H1 (cell line): ENCODE measurements at regions not wholly inside any gene's neighbourhood (a gene's known extent, or its start where the extent isn't known, plus 50 kb on each side); places are given as distances from the start of the nearest gene placed in this dataset.

Source experiments
- CTCF ChIA-PET: fragments of 300-600 bp; sonication (Branson Sonifier 250); formaldehyde crosslinking; loops from one replicate; lab custom pipeline; 2021; ENCODE audit not compliant: partially characterized antibody; lab: Charles Lee
- POLR2A ChIA-PET: fragments of 300-600 bp; sonication (Branson Sonifier 250); formaldehyde crosslinking; loops from one replicate; lab custom pipeline; 2021; ENCODE audit warnings: inconsistent platforms; ENCODE audit not compliant: partially characterized antibody; lab: Charles Lee
- DNase-seq, 2 experiments: peaks; one replicate each; pipeline versions ENCODE4 v3.0.0 to v3.0.0-alpha.2; 2010 to 2022; ENCODE audit warnings: low spot score in 2 of 2, low read depth in 1 of 2, mixed read lengths in 1 of 2
- FAIRE-seq: peaks from 2 replicates; lab custom pipeline; 2011; peaks lifted over from hg19 to GRCh38; lab: Jason Lieb, UNC
- H2AFZ ChIP-seq: 2 replicates; pipeline ENCODE4 v1.8.1; 2012; ENCODE audit warnings: low read length, inconsistent platforms
- H2AK5ac ChIP-seq: 2 replicates; pipeline ENCODE4 v1.6.1; 2013; ENCODE audit warnings: low read depth, low read length
- H2BK120ac ChIP-seq: replicated peaks from 2 replicates; pipeline ENCODE3; 2013; ENCODE audit warnings: low read depth, low read length, inconsistent platforms
- H2BK12ac ChIP-seq: 2 replicates; pipeline ENCODE4 v1.6.1; 2013; ENCODE audit warnings: low read depth, low read length
- H2BK15ac ChIP-seq: 2 replicates; pipeline ENCODE4 v1.6.1; 2013; ENCODE audit warnings: low read length
- H2BK20ac ChIP-seq: 2 replicates; pipeline ENCODE4 v1.6.1; 2013; ENCODE audit warnings: low read length
- H2BK5ac ChIP-seq: 2 replicates; pipeline ENCODE4 v1.6.1; 2013; ENCODE audit warnings: low read depth, low read length
- H3K14ac ChIP-seq: 2 replicates; pipeline ENCODE4 v1.6.1; 2013; ENCODE audit warnings: inconsistent platforms; ENCODE audit not compliant: insufficient read length
- H3K18ac ChIP-seq: 2 replicates; pipeline ENCODE4 v1.6.1; 2013; ENCODE audit warnings: low read length; ENCODE audit errors: extremely low read depth
- H3K23ac ChIP-seq: 2 replicates; pipeline ENCODE4 v1.6.1; 2013; ENCODE audit warnings: inconsistent platforms; ENCODE audit not compliant: insufficient read length
- H3K23me2 ChIP-seq: 2 replicates; pipeline ENCODE4 v1.6.1; 2013; ENCODE audit warnings: low read depth, low read length
- H3K27ac ChIP-seq: 2 replicates; pipeline ENCODE4 v1.6.1; 2011; ENCODE audit warnings: low read depth, low read length, inconsistent platforms
- H3K27me3 ChIP-seq, 4 experiments: replicated peaks in 1 of 4; 1 replicate in 1 of 4; 2 replicates in 3 of 4; pipeline versions ENCODE4 v1.6.1 to v1.8.1; 2011 to 2013; ENCODE audit warnings: low read length in 3 of 4, mild to moderate bottlenecking in 3 of 4, inconsistent platforms in 2 of 4, mixed read lengths in 2 of 4, moderate library complexity in 1 of 4; ENCODE audit not compliant: control insufficient read depth in 3 of 4, insufficient read depth in 3 of 4; ENCODE audit errors: extremely low read depth in 1 of 4
- H3K36me3 ChIP-seq, 4 experiments: 2 replicates each; pipeline versions ENCODE4 v1.6.1 to v1.8.1; 2011 to 2013; ENCODE audit warnings: mild to moderate bottlenecking in 4 of 4, low read length in 3 of 4, moderate library complexity in 2 of 4, control low read depth in 1 of 4, inconsistent platforms in 1 of 4; ENCODE audit not compliant: insufficient read depth in 4 of 4, control insufficient read depth in 2 of 4
- H3K4ac ChIP-seq: replicated peaks from 2 replicates; pipeline ENCODE3; 2013; ENCODE audit warnings: low read length, low read depth, mixed read lengths, inconsistent platforms; ENCODE audit not compliant: insufficient read length
- H3K4me1 ChIP-seq, 4 experiments: replicated peaks in 1 of 4; 1 replicate in 1 of 4; 2 replicates in 3 of 4; pipeline versions ENCODE4 v1.6.1 to v1.8.1; 2011 to 2013; ENCODE audit warnings: low read length in 3 of 4, inconsistent platforms in 2 of 4, mixed read lengths in 1 of 4; ENCODE audit not compliant: insufficient read depth in 4 of 4, control insufficient read depth in 3 of 4
- H3K4me2 ChIP-seq, 2 experiments: 2 replicates each; pipeline versions ENCODE4 v1.6.1 to v1.8.1; 2011 to 2013; ENCODE audit warnings: low read depth in 2 of 2, low read length in 2 of 2, control low read depth in 1 of 2, inconsistent platforms in 1 of 2, mild to moderate bottlenecking in 1 of 2; ENCODE audit not compliant: insufficient read depth in 1 of 2
- H3K4me3 ChIP-seq, 4 experiments: fragments of 200-600, 300-600 bp in 1 of 4; sonication (generic), shearing (Covaris generic), sonication (Bioruptor Twin) in 1 of 4; 2 replicates each; pipeline versions ENCODE4 v1.5.1 to v1.8.1; 2011 to 2016; ENCODE audit warnings: low read length in 4 of 4, low read depth in 3 of 4, control low read depth in 2 of 4, inconsistent platforms in 2 of 4, mild to moderate bottlenecking in 2 of 4, mixed read lengths in 1 of 4, moderate library complexity in 1 of 4; ENCODE audit not compliant: insufficient read depth in 2 of 4; ENCODE audit errors: extremely low read depth in 1 of 4
- H3K56ac ChIP-seq: replicated peaks from 2 replicates; pipeline ENCODE3; 2013; ENCODE audit warnings: low read depth, mild to moderate bottlenecking, mixed read lengths, low read length, inconsistent platforms; ENCODE audit not compliant: insufficient read length
- H3K79me1 ChIP-seq: 2 replicates; pipeline ENCODE4 v1.6.1; 2013; ENCODE audit warnings: low read depth, low read length, control low read depth
- H3K79me2 ChIP-seq, 2 experiments: 2 replicates each; pipeline versions ENCODE4 v1.6.1 to v1.8.1; 2012 to 2013; ENCODE audit warnings: low read length in 2 of 2, mild to moderate bottlenecking in 2 of 2, inconsistent platforms in 1 of 2; ENCODE audit not compliant: insufficient read depth in 2 of 2, control insufficient read depth in 1 of 2
- H3K9ac ChIP-seq, 4 experiments: replicated peaks in 1 of 4; 1 replicate in 1 of 4; 2 replicates in 3 of 4; pipeline versions ENCODE4 v1.6.1 to v1.8.1; 2011 to 2013; ENCODE audit warnings: low read depth in 3 of 4, low read length in 3 of 4, control low read depth in 2 of 4, mild to moderate bottlenecking in 2 of 4, moderate library complexity in 2 of 4, inconsistent platforms in 1 of 4; ENCODE audit errors: extremely low read depth in 1 of 4
- H3K9me3 ChIP-seq, 2 experiments: 2 replicates each; pipeline versions ENCODE4 v1.6.1 to v1.8.1; 2012 to 2013; ENCODE audit warnings: mild to moderate bottlenecking in 2 of 2, moderate library complexity in 2 of 2, control low read depth in 1 of 2, inconsistent platforms in 1 of 2, low read depth in 1 of 2, low read length in 1 of 2, mixed read lengths in 1 of 2; ENCODE audit not compliant: insufficient read depth in 2 of 2
- H4K20me1 ChIP-seq, 2 experiments: replicated peaks in 1 of 2; 2 replicates each; pipeline versions ENCODE3 to v1.8.1; 2011 to 2013; ENCODE audit warnings: inconsistent platforms in 2 of 2, low read length in 2 of 2, mild to moderate bottlenecking in 1 of 2; ENCODE audit not compliant: insufficient read depth in 2 of 2, control insufficient read depth in 1 of 2
- H4K5ac ChIP-seq: 2 replicates; pipeline ENCODE4 v1.6.1; 2013; ENCODE audit warnings: low read length, low read depth, mixed read lengths, inconsistent platforms; ENCODE audit not compliant: insufficient read length
- H4K8ac ChIP-seq: 2 replicates; pipeline ENCODE4 v1.8.0; 2013; ENCODE audit warnings: mild to moderate bottlenecking, moderate library complexity, low read length, inconsistent platforms; ENCODE audit not compliant: insufficient read depth; ENCODE audit errors: extremely low read depth
- H4K91ac ChIP-seq: replicated peaks from 2 replicates; pipeline ENCODE3; 2013; ENCODE audit warnings: low read length, mixed read lengths, inconsistent platforms; ENCODE audit not compliant: insufficient read length
- CBX5 ChIP-seq: fragments of 300-800, 300-1000 bp; sonication (generic); IDR thresholded peaks from 2 replicates; pipeline ENCODE4 v1.7.1; 2016; ENCODE audit warnings: antibody characterized with exemption, low read length, low read depth
- CHD1 ChIP-seq: IDR thresholded peaks from 2 replicates; pipeline ENCODE4 v1.6.1; 2012; ENCODE audit warnings: low read depth, low read length, improper control_type of control experiment
- MAX ChIP-seq: IDR thresholded peaks from 2 replicates; pipeline ENCODE4 v1.6.1; 2012; ENCODE audit warnings: inconsistent platforms
- SP4 ChIP-seq: IDR thresholded peaks from 2 replicates; pipeline ENCODE4 v1.6.1; 2012; ENCODE audit warnings: low read length, inconsistent platforms
- WGBS, 2 experiments: shearing (Covaris generic) in 1 of 2; methylation state at CpG; one replicate each; pipeline versions ENCODE4 v1.1.6 to v1.1.7; 2013 to 2015; ENCODE audit warnings: low lambda C conversion rate in 2 of 2, mixed read lengths in 2 of 2, inconsistent platforms in 1 of 2, low coverage in 1 of 2, missing lambda C conversion rate in 1 of 2; ENCODE audit not compliant: insufficient replicate concordance in 2 of 2, insufficient coverage in 1 of 2, insufficient read length in 1 of 2; ENCODE audit errors: extremely low coverage in 1 of 2, missing lambda C conversion rate in 1 of 2; 5-methylcytosine and 5-hydroxymethylcytosine counted together
- TF ChIP-seq, protein P1 (sequence below): IDR thresholded peaks from 2 replicates; pipeline ENCODE4 v1.6.1; 2011; ENCODE audit warnings: low read length, improper control_type of control experiment

GRCh38 chr5:20610681-20611080 is 622.7 kb upstream of the CDH18 start:
- no peak overlapping the region for H2AK5ac ChIP-seq
- no peak overlapping the region for H2BK12ac ChIP-seq
- H3K56ac ChIP-seq: no peak overlapping the region
- 93% methylated on average over 4 of the region's 4 CpGs; no CpG with 5 or more reads in 1 of the 2 experiments for WGBS, 2 experiments
- H3K27me3 ChIP-seq: no peaks in the 10 kb centered on the region
- H3K27ac ChIP-seq: no peak overlapping the region
- no peak overlapping the region for H4K8ac ChIP-seq
- no peaks in the 10 kb centered on the region for H3K23me2 ChIP-seq
- no peaks in the 10 kb centered on the region for H3K9me3 ChIP-seq
- H3K4me2 ChIP-seq: no peak overlapping the region
- H2BK20ac ChIP-seq: no peak overlapping the region
- H3K36me3 ChIP-seq: no peaks in the 10 kb centered on the region
- H2BK5ac ChIP-seq: no peak overlapping the region
- no peak overlapping the region for H3K9ac ChIP-seq
- H2AFZ ChIP-seq: no peak overlapping the region
- CTCF ChIA-PET: no interaction called here
- POLR2A ChIA-PET: no interaction called here
- no peak overlapping the region for H3K4ac ChIP-seq
- no peaks in the 10 kb centered on the region for H3K79me2 ChIP-seq
- TF ChIP-seq, protein P1, sequence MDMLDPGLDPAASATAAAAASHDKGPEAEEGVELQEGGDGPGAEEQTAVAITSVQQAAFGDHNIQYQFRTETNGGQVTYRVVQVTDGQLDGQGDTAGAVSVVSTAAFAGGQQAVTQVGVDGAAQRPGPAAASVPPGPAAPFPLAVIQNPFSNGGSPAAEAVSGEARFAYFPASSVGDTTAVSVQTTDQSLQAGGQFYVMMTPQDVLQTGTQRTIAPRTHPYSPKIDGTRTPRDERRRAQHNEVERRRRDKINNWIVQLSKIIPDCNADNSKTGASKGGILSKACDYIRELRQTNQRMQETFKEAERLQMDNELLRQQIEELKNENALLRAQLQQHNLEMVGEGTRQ: no peak
- TF ChIP-seq MAX (no peak), CBX5 (no peak), CHD1 (no peak), SP4 (no peak)
- no peaks in the 10 kb centered on the region for H4K20me1 ChIP-seq
- H2BK120ac ChIP-seq: no peak overlapping the region
- FAIRE-seq: no peak
- H3K14ac ChIP-seq: no peak overlapping the region
- no peak overlapping the region for H3K18ac ChIP-seq
- H4K91ac ChIP-seq: no peak overlapping the region
- no peak overlapping the region for H3K23ac ChIP-seq
- peaks cover 0 to 5% (median 2%) of the 10 kb centered on the region in 4 experiments; a peak in 3 of 7 replicates for H3K4me1 ChIP-seq
- DNase-seq: no peak
- H3K79me1 ChIP-seq: no peaks in the 10 kb centered on the region
- no peak overlapping the region for H2BK15ac ChIP-seq
- H3K4me3 ChIP-seq: no peak overlapping the region
- H4K5ac ChIP-seq: no peak overlapping the region
